ENCODE measurements at regions not wholly inside any gene's neighbourhood (a gene's known extent, or its start where the extent isn't known, plus 50 kb on each side); places are given as distances from the start of the nearest gene placed in this dataset.

DNA sequence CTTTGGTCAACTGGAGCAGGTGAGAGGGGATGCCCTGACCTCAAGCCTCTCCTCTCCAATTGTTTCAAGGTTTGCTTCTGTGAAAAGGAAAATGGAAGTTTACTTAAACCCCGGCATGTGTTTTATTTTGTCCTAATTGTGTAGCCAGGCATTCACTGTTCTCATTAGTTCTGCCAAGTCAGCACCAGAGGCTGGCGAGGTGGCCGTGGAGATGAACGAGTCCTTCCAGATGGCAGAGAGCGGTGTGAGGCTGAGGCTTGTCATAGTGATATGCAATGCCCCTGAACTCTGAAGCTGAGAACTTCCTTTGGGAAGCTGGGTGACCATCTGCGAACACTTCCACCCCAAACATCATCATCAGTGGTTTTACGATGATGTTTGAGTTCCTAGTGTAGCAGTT, 199.6 kb downstream of the TJP1 start:
- DNase-seq (ENCODE audit: low read depth), result no peak
- H3K4me3 ChIP-seq (ENCODE audit: low read depth, low read length), result no peak overlapping the region
- TF ChIP-seq, protein P1, sequence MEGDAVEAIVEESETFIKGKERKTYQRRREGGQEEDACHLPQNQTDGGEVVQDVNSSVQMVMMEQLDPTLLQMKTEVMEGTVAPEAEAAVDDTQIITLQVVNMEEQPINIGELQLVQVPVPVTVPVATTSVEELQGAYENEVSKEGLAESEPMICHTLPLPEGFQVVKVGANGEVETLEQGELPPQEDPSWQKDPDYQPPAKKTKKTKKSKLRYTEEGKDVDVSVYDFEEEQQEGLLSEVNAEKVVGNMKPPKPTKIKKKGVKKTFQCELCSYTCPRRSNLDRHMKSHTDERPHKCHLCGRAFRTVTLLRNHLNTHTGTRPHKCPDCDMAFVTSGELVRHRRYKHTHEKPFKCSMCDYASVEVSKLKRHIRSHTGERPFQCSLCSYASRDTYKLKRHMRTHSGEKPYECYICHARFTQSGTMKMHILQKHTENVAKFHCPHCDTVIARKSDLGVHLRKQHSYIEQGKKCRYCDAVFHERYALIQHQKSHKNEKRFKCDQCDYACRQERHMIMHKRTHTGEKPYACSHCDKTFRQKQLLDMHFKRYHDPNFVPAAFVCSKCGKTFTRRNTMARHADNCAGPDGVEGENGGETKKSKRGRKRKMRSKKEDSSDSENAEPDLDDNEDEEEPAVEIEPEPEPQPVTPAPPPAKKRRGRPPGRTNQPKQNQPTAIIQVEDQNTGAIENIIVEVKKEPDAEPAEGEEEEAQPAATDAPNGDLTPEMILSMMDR (IDR thresholded peaks at IDR 0.05; ENCODE audit: insufficient read depth, low read depth, low read length, missing control alignments), result no peak

DNA sequence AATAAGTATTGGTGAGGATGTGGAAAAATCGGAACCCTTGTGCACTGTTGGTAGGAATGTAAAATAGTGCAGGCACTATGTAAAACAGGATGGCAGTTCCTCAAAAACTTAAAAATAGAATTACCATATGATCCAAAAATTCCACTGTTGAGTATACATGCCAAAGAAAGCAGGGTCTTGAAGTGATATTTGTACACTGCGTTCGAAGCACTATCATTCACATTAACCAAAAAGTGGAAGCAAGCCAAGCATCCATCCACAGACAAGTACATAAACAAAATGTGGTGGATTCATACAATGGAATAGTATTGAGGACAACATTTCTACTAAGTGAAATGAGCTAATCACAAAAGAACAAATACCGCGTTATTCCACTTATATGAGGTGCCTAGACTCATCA, 200.7 kb downstream of the TJP1 start:
- TF ChIP-seq, protein P1 (IDR thresholded peaks at IDR 0.05; ENCODE audit: insufficient read depth, low read depth, low read length, missing control alignments), result no peak
- no peak overlapping the region for H3K4me3 ChIP-seq (ENCODE audit: low read depth, low read length)
- no peak for DNase-seq (ENCODE audit: low read depth)

DNA sequence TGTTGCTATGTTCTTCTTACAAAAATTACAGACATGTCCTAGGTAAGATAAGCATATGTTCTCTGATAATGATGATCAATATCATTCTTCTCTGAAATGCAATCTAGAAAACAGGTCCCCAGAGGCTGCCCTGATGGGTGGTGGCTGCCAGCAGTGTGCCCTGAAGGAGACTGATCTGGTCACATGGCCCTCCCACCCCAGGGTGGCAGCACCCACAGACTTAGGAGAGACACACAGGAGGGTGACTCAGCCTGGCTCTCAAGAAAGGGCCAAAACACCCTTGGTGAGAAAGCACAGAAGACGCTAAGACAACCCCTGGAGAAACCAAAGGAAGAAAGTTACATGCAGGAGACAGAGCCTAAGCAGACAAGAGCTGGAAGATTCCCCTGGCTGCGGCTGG, 203.7 kb downstream of the TJP1 start:
- DNase-seq (ENCODE audit: low read depth), result no peak
- TF ChIP-seq, protein P1 (IDR thresholded peaks at IDR 0.05; ENCODE audit: insufficient read depth, low read depth, low read length, missing control alignments), result no peak
- H3K4me3 ChIP-seq (ENCODE audit: low read depth, low read length), result no peak overlapping the region

DNA sequence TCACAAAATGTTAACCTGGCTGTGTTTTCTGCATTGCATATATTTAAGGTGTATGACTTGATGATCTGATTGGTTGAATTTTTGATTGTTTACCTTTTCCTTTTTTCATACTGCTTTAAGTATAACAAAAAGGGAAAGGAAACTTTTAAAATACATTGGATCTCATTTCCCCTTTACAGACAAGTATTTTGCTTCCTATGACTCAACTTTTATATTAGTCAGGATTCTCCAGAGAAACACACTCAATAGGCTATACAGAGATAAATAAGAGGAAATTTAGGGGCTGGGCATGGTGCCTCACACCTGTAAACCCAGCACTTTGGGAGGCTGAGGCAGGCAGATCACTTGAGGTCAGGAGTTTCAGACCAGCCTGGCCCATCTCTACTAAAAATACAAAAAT, 205.8 kb downstream of the TJP1 start:
- DNase-seq (ENCODE audit: low read depth), result no peak
- TF ChIP-seq, protein P1 (IDR thresholded peaks at IDR 0.05; ENCODE audit: insufficient read depth, low read depth, low read length, missing control alignments), result no peak
- no peak overlapping the region for H3K4me3 ChIP-seq (ENCODE audit: low read depth, low read length)

DNA sequence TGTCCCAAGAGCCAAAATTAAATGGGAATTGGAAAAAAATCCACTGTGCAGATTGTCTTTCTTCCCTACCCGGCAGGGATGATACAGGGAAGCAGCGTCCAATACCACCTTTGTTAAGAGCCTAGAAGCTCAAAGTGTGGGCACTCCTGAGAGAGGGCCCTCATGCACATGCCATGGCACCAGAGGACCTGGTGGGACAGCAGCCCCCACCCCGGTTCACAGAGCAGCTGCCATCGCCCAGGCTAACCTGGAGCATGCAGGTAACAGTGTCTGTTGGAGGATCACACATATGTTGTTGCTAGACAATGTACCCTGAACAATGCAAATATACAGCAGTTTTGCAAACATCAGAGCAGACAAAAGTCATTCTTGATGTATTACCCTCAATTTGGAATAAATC, 206.5 kb downstream of the TJP1 start:
- TF ChIP-seq, protein P1 (IDR thresholded peaks at IDR 0.05; ENCODE audit: insufficient read depth, low read depth, low read length, missing control alignments), result no peak
- no peak overlapping the region for H3K4me3 ChIP-seq (ENCODE audit: low read depth, low read length)
- DNase-seq (ENCODE audit: low read depth), result no peak

DNA sequence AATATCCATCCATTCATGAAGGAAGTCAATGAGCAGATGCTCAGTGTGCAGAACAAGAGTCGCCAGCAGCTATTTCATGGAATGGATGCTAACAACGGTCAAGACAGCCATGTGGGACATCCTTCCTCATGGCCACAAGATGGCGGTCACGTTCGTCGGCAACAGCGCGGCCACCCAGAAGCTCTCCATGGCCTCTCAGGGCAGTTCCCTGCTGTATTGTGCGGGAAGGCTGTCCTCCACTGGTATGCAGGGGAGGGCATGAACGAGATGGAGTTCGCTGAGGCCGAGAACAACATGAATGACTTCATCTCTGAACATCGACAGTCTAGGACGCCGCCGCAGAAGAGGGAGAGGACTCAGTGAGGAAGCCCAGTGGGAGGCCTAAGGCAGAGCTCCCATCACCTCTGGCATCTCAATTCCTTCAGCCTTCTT, 208.3 kb downstream of the TJP1 start:
- peak; percentile 13 for DNase-seq (ENCODE audit: low read depth)
- no peak overlapping the region for H3K4me3 ChIP-seq (ENCODE audit: low read depth, low read length)
- TF ChIP-seq, protein P1 (IDR thresholded peaks at IDR 0.05; ENCODE audit: insufficient read depth, low read depth, low read length, missing control alignments), result peak; percentile 10

DNA sequence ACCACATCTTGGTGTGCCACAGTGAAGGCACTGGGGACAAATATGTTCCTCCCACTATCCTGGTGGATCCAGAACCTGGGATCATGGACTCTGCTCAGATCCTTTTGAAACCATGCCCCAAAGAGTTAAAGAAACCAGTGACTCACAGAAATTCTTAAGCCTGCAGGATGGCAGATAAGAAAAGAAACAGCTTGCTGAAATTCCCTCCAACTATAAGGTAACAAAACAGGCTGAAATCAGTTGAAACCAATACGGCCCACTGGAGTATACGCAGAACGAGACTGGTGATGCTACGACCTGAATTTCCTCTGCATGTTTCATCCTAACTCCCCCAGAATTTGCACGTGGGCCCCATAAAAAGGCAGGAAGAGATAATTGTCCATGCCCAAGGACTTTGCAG, 209.6 kb downstream of the TJP1 start:
- TF ChIP-seq, protein P1 (IDR thresholded peaks at IDR 0.05; ENCODE audit: insufficient read depth, low read depth, low read length, missing control alignments), result no peak
- DNase-seq (ENCODE audit: low read depth), result no peak
- no peak overlapping the region for H3K4me3 ChIP-seq (ENCODE audit: low read depth, low read length)
